Esophagus mucosa (tissue), 1 donor: ENCODE measurements at regions not wholly inside any gene's neighbourhood (a gene's known extent, or its start where the extent isn't known, plus 50 kb on each side); places are given as distances from the start of the nearest gene placed in this dataset.
"Not testable (repeated sequence)": the region's sequence is repeated elsewhere in the genome, so short reads cannot be mapped to it uniquely, and the experiment has no call there.

Source experiments
- ATAC-seq: fragments of 200-7000 bp; cut with Tn5 transposase; one replicate; pipeline ENCODE4 v1.9.1; 2020
- donor health status: DM: yes; HTN: yes; CAD: no.

DNA sequence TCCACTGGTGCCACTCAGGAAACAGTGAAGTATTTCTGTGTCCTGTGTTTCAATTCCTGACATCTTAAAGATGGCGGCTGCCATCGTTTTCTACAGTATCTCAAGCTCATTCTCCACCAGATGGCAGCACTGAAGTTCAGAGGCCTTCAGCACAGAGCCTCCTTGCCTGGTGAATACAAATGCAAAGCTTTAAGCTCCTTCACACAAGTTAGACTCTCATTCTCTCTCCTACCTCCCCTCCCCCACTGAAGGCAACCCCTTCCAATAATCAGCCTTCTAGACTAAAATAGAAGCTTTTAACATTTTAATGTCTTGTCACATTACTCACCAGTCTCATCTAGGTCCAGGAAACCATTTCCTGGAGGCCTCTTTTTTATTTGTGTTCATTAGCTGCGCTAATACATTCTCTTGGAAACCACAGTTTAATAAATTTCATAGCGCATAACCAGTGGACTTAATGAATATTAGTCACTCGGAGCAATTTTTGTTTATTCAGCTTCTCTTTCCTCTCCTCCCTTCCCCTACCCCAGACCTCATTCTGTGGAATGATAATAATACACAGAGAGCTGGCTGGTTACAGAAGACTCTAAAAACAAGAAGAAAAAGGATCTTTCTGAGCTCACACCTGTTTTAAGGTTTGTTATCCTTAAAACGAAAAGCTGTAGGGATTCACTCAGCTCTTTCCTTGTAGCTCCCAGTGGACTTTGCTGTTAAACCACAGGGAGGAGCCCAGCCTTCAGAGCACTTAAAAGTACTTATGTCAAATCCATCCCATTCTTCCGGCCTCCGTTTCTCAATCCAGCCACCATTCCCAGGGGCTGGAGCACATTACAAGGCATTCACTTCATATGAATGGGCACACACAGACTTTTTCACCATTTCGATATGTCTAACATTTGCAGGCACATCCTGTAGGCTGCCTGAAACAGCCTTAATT, 384.9 kb downstream of the HLX start:
- peak; percentile 65 for ATAC-seq

DNA sequence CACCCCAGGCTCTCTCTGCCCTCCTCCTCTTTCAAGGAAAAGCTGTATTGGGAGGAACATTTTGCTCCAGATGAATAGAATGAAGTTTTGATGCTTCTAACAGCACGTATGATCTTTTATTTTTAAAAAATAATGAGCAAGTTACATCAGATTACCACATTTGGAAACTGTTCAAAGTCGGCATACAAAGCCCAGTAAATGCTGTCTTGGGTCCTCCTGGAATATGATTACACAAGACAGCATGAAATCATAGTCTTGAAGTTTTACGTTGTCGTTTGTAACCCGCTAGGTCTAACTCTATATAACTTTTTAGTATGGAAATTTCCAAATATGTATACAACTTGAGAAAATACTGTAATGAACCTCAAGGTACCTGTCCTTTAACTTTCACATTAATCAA, 385.6 kb downstream of the HLX start:
- no peak for ATAC-seq

DNA sequence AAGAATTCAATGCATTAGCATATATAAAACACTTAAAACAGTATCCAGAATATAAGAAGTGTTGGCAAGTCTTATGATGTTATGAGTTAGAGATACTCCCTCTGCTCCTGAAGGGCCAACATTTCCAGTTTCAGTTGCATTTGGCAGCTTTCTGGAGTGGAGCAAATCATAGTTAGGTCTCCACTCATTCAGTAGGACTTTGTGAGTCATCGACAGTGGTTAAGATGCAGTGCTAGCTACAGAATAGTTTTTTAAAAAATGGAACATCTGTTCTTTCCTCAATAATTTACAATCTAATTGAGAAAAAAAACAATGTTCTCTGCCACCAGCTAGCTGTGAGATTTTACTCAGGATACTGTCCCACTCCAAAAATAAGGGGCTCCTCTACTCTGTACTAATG, 389.1 kb downstream of the HLX start:
- no peak for ATAC-seq

DNA sequence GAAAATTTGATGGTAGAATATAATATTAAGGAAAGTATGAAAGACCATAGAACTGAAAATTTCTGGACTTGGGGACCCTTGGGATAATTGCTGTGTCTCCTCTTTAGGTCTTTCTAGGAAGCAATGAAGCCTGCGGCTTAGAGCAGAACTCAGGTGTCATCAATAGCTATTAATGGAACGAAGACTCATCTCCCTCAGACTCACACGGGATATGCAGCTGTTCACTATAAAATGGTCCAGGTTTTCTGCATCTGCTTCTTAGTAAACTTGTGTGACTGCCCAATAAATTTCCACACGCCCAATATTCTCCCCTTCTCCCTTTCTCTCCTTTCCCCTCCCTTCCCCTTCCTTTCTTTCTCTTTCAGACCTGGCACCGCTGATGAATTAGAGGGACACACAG, 392.5 kb downstream of the HLX start:
- ATAC-seq, result no peak

DNA sequence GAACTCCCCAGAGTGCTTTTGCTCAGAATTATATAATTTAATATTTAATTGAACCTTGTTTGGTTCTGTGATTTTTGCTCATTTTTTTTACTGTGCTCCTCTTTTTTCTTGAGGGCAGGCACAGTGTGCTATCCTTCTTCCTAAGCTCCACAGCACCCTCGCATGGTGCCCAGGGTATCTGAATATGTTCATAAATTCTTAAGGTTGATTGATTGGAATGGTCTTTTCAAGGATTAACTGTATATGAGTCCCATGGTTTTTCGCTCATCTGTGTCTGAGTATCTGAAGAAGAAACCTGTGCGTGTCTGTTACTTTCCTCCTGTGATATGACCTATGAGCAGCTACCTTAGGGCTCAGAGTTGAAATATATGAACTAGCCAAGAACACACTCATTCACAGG, 393.7 kb downstream of the HLX start:
- no peak for ATAC-seq

DNA sequence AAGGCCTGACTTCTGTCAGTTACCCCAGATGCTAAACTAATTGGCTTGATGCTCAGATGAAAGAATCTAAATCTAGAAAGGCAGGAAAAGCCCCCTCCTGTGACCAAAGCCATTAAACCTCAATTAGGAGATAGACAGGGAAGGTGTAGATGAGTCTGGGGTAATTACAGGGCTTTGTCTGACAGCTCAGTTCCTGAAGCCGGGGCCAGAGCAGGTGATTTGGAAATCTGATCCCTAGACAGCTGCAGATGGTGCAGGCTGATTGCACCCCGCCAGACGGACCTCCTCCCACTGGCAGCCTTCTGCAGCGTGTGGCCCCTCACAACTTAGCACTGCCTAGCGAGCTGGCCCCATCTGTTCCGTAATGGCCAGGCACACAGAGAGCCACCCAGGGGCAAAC, 395.1 kb downstream of the HLX start:
- no peak for ATAC-seq

DNA sequence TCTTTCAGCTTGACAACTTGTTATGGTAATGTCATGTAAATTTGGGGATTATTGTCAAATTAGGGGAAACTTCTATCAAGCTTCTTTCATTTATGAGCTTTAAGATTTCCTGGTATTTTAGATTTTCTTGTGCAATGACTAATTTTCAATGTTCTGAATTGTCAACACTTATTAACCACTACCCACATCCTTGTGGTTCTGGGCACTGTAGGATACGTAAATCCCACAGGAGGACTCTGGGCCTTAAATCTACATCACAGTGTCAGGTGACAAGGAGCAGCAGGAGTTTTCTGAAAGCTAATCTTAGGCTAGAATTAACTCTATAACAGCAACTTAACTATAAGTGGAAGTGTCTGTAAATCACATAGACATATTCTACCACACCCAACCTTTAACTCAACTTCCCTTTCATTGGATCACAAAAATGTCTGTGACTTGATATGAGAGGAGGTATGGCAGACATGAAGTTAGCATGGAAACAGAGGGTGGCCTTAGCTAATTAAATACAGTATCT, 397.7 kb downstream of the HLX start:
- ATAC-seq, result no peak

DNA sequence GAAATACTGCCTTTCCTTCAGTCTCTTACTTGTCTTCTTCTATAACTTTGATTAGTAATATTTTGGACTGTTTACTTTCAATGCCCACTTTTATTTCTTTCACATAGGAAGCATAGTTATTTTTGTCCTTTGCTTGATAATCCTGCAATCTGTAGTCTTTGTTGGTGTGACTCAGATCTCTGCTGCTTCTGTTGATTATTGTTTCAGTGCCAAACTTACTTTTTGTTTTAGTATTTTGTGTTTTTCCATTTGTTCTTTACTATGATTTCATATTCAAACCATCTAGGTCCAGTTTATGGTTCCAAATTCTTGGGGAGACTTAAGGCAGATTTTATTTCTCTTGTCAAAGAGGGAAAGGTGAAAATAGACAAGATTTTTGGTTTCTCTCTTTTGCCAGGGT, 399.9 kb downstream of the HLX start:
- no peak for ATAC-seq

DNA sequence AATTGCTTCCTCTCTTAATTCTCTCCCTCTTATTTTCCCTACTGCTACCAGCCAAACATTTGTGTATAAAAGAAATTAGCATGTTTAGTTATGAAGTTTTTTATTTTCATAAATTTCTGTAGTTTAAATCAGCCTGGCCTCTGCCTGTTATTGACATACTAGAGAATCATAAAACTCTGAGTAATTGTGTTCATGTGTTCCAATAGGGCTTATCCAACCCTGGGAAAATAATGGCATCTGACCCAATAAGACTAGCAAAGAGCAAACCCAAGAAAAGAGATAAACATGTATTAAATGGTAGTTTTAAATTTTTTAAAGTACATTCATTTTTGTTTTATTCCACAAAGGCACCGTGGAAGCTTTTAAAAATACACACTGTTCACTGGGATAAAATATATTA, 404.3 kb downstream of the HLX start:
- no peak for ATAC-seq

DNA sequence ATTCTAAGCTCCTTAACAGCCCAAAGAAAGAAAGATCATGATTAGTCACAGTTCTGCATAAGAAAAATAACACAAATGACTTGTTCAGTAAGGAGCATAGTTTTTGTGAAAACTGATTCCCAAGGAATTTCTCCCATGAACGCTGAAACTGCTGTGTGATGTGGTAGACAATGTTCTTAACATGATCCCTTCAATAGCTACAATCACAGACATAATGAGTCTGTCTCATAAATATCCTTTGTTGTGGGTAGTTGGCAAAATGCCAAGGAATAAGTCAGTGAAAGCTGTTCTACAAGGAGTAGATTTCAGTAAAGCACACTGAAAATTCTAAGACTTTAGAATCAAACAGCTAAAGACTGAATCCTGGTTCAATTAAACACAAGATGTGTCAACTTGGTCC, 404.8 kb downstream of the HLX start:
- no peak for ATAC-seq

DNA sequence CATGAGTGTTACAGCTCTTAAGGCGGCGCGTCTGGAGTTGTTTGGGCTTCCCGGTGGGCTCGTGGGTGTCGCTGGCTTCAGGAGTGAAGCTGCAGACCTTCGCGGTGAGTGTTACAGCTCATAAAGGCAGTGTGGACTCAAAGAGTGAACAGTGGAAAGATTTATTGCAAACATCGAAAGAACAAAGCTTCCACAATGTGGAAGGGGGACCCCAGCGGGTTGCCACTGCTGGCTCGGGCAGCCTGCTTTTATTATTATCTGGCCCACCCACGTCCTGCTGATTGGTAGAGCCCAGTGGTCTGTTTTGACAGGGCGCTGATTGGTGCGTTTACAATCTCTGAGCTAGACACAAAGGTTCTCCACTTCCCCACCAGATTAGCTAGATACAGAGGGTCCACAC, 405.7 kb downstream of the HLX start:
- ATAC-seq, result not testable (repeated sequence)

DNA sequence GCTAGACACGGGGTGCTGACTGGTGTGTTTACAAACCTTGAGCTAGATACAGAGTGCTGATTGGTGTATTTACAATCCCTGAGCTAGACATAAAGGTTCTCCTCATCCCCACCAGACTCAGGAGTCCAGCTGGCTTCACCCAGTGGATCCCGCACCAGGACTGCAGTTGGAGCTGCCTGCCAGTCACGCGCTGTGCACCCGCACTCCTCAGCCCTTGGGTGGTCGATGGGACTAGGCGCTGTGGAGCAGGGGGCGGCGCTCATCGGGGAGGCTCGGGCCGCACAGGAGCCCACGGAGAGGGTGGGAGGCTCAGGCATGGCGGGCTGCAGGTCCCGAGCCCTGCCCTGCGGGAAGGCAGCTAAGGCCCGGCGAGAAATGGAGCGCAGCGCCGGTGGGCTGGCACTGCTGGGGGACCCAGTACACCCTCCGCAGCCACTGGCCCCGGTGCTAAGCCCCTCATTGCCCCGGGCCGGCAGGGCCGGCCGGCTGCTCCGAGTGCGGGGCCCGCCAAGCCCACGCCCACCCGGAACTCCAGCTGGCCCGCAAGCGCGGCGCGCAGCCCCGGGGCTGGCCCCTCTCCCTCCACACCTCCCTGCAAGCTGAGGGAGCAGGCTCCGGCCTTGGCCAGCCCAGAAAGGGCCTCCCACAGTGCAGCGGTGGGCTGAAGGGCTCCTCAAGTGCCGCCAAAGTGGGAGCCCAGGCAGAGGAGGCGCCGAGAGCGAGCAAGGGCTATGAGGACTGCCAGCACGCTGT, 406.4 kb downstream of the HLX start:
- not testable (repeated sequence) for ATAC-seq

DNA sequence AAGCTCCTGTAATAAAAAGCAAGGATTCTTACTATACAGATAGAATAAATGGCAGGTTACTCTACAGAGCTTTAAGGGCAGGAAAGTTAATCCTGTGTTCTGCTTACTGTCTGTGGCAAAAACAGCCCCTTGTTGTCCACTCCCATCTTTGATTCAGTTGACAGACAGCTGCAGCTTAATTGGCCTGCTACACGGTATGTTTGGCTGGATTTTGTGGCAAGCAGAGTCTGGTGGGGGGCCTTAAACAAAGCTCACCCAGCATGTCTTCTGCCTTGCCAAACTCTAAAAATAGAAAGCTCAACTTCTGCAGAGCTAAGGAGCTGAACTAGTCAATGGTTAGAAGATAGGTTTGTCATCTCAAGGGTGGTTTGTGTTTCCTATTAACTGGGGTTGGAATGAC, 407.2 kb downstream of the HLX start:
- ATAC-seq, result no peak

DNA sequence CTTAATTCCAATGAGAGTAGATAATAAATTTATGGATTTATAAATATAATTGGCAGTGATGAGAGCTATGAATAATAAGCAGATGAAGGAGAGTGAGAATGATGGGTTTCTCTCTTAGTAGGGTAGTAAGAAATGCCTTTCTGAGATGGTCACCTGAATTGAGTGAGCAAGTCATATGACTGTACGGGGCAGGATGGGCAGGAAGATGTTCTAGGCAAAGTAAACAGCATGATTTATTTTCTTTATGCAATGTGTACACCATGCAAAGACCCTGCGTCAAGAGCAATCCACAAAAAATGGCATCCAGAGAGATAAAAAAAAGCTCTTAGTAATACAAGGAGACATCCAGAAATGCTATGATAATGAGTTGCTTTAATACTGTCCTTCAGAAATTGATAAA, 409.9 kb downstream of the HLX start:
- no peak for ATAC-seq

DNA sequence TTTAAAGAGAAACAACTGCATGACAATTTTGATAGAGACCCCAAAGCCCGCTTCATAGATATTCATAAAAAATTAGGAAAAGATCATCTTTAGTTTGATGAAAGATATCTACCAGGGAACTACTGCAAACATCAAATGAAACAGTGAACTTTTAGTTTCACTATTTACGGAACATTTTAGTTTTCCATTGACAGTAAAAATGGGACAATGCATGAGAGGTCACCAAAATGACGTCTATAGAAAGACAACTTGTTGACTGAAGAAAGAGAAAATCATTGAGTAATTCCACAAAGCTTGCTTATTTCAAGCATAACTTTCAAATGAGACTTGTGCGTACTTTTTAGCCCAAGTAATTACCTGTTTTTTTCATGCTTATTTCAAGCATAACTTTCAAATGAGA, 411.4 kb downstream of the HLX start:
- ATAC-seq, result no peak

DNA sequence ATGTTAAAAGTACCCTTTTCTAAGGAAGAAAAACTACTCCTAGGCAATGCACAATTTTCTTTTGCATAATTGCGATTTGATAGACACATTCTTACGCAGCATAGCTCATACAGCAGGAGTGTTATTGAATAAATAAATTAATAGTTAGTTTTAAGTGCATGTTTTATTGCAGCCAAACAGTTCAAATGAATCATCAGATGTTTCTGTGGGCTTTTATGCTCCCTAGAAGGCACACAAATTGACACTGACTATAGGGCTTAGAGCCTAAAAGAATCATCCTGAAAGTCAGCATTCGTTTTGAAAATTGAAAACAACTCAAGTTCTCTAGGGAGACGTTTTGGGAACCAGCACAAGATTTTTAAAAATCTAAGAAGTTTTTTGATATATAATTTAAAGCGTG, 411.9 kb downstream of the HLX start:
- ATAC-seq, result no peak

DNA sequence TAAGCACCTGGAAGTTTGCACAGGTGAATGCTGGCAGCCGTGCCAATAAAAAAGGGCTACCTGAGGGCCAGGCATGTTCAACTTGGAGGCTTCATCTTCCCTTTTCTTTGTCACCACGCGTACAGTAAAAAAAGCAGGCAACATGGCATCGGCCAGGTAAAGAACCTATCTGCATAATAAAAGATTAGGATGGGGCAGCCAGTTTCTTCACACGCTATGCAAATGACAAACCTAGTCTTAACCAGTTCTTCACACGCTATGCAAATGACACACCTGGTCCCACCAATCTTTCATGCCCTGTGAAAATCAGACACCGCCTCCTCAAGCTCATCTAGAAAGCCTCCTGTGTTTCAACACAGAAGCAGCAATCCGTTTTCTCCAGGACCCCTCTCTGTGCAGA, 413.4 kb downstream of the HLX start:
- no peak for ATAC-seq

DNA sequence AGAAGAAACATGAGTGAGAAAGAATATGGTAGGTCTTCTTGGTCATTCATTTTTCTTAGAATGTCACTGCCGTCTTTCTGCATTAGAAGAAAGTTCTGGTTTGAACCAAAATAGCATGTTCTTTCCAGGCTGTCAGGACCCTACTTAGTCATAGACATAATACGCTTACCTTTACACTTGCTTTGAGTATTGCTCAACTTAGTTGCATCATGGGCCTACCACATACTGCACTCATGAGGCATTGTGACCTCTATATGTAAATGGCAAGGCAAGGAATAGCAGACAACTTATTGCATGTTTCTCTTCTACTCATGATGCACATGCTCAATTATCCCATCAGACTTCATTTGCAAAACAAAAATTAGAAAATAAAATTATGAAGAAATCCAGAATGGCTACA, 415.0 kb downstream of the HLX start:
- ATAC-seq, result no peak

DNA sequence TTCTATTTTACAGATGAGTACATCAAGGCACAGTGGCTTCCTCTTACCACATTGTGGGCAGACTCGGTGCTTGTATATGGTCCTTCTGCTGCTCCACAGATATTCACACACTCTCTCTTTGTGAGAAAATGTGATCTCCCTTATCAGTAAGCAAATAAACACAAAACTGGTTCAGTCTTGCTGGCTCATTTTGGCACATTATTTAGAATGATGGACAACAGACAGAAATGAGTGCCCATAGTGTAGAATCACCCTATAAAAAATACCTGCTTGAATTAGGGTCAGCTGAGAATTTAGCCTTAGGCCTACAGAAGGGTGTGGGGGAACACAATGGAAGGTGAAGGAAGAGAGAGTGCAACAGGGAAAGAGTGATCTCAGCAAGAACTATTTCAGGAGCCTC, 423.1 kb downstream of the HLX start:
- no peak for ATAC-seq

DNA sequence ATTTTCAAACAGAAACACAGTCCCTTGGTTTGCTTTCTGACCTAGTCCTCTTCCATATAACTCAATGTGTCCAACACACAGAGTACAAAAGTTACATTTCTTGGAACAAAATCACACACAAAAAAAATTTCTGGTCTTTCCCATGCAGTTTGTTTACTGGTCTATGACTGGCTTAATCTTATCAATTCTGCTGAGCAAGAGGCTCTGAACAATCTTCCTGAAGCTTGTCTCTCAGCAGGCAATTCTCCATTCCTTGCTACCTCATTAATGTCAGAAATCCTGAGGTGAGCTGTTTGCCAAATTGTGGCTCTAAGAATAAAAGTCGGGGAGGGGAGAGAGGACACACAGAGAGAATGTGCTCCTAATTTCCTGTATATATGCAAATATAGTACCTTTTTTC, 423.6 kb downstream of the HLX start:
- no peak for ATAC-seq

DNA sequence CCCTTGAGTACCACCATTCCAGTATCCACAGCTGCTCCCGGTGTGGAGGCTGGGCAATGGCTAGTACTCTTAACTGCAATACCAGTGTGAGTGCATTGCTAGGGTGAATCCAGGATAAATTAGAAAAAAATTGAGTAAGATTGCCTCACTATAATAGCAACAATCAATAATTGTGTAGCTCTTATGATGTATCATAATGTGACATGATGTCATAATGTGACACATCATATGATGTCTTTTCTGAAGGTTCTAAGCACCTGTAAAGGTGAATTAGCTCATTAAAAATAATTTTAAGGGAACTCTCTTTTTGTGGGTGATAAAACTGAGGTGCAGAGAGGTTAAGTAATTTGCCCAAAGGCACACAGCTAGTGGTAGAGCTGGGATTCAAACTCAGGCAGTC, 424.4 kb downstream of the HLX start:
- ATAC-seq, result no peak

DNA sequence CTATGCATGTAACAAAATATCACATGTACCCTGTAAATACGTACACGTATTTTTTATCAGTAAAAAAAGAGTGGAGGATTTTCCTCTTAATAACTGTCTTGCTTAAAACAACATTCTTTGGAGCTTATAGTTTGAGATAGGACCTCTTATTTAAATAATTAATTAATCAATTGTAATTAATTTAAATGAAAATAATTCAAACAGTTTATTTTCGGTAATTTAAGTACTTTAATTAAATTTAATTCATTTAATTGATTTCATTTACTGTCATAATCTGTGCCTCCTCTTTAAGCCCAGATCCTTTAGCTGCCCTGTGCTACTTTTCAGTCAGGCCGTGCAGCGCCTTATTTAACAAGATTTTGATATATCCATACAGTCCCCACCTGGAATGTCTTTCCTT, 427.0 kb downstream of the HLX start:
- no peak for ATAC-seq

DNA sequence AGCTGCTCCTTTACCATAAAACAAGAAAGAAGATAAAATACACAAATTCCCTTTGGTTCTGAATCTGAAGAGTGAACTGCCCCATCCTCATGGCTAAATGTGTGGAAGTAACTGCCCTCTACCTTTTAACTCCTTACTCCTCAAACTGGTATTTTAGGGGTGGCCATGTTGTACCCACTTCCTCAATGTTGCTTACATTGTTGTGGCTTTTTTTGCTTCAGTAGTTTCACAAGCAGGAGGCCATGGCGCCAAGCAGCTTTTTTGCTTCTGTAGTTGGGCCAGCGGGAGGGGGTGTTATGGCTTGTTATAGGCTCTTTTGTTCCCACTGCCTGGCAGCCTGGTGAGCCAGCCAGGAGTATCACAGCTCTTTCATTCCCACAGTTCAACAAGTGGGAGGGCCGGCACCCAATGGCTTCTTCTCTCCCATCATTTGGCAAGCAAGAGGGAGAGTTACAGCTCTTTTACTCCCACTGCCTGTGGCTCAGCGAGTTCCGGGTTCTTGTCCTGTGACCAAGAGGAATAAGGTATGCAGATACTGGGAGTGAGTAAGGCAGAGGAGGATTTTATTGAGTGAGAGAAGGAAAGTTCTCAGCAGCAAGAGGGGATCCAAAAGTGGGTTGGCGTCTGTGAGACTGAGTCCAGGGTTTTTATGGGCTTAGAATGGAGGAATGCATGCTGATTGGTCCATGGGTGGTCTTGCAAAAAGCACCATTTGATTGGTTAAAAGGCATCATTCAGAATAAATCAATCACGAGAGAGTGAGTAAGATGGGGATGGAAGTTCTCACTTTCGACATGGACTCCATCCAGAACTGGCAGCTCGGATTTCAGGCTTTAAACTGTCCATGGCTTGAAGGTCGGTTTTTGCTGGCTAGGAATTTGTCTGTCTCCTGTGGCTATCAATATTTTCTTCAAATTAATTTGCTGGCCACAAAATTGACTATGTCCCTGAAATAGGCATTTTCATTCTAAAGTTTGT, 429.6 kb downstream of the HLX start:
- ATAC-seq, result no peak
